Uterus (tissue), 3 donors: ENCODE measurements at regions not wholly inside any gene's neighbourhood (a gene's known extent, or its start where the extent isn't known, plus 50 kb on each side); places are given as distances from the start of the nearest gene placed in this dataset.

ENCODE experiments used
- DNase-seq, 2 donors: peaks; one replicate each; pipeline ENCODE4 v3.0.0-alpha.2; 2019 to 2020
- H3K27ac ChIP-seq, 2 donors: fragments of 200-600 bp; sonication (generic); 1 replicate in 1 of 2; 2 replicates in 1 of 2; pipeline ENCODE4 v1.5.1; 2016 to 2018
- H3K27me3 ChIP-seq, 2 donors: fragments of 200-600 bp; sonication (generic); one replicate each; pipeline ENCODE4 v1.5.1; 2018 to 2019; ENCODE audit warnings: control low read depth in 1 of 2
- H3K36me3 ChIP-seq, 2 donors: fragments of 200-600 bp; sonication (generic); one replicate each; pipeline ENCODE4 v1.5.1; 2019; ENCODE audit warnings: control low read depth in 1 of 2
- H3K4me1 ChIP-seq, 2 donors: fragments of 200-600 bp; sonication (generic); one replicate each; pipeline ENCODE4 v1.5.1; 2018 to 2019; ENCODE audit warnings: control low read depth in 1 of 2
- H3K4me3 ChIP-seq, 2 donors: fragments of 200-600 bp; sonication (generic); 1 replicate in 1 of 2; 2 replicates in 1 of 2; pipeline ENCODE4 v1.5.1; 2018 to 2019; ENCODE audit warnings: mild to moderate bottlenecking in 1 of 2
- H3K9me3 ChIP-seq, 2 donors: fragments of 200-600 bp; sonication (generic); one replicate each; pipeline ENCODE4 v1.5.1; 2019; ENCODE audit warnings: control low read depth in 1 of 2
- POLR2A ChIP-seq, 2 donors: fragments of 450-650 bp; IDR thresholded peaks; one replicate each; pipeline ENCODE4 v1.6.1; 2016; ENCODE audit warnings: antibody characterized with exemption in 2 of 2, mild to moderate bottlenecking in 1 of 2, moderate library complexity in 1 of 2
- intact Hi-C: fragments of 100-400 bp; cut with DNase I; formaldehyde crosslinking; loops from one replicate; pipeline ENCODE4 v1.15.1; 2023; ENCODE audit warnings: low total_unique reads
- TF ChIP-seq, protein P1 (sequence below), 4 experiments: fragments of 200-600 bp in 2 of 4; fragments of 450-650 bp in 2 of 4; sonication (generic) in 2 of 4; IDR thresholded peaks; one replicate each; pipeline ENCODE4 v1.5.1; 2016 to 2019; ENCODE audit warnings: antibody characterized with exemption in 4 of 4, mild to moderate bottlenecking in 2 of 4, moderate library complexity in 1 of 4
- donor health status: DM: yes; HTN: yes; CAD: no.

DNA sequence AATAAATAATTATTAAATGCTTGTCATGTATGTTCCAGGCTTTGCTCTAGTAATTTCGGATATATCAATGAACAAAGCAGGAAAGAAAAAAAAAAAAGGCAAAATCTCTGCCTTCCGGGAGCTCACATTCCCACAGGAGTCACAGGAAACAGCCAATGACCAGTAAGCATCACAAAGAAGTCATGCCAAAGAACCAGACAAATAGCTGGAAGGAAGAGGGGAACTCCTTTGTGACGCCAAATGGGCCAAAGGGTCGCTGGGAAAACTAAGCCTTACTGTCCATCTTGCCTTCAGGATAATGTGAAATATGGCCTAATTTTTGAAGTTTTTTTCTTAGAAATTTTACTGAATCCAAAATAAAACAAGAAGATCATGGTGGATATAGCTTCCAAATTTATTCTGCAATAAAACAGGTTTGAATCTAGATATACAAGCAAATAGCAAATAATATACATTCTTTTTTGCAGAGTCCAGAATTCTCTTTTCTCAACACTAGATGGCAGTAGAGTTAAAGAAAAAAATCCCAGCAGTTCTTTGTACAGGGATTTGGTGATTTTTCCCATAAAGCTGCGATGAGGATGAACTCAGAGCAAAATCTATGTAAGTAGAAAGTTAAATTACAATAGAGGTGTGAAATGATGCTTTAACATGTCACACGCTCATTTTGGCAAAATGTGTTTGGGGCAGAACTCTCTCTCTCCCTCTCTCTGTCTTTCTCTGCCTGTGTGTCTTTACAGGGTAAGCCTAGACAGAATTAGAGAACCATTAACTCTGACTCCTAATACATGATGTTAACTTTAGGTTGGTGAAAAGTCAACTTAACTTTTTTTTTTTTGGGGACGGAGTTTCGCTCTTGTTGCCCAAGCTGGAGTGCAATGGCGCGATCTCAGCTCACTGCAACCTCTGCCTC, 60.0 kb upstream of the TUT7 start:
- no peak overlapping the region for H3K4me3 ChIP-seq
- no peak overlapping the region for H3K27ac ChIP-seq
- no peak for DNase-seq
- H3K9me3 ChIP-seq, result no peaks in the 10 kb centered on the region
- TF ChIP-seq, protein P1, sequence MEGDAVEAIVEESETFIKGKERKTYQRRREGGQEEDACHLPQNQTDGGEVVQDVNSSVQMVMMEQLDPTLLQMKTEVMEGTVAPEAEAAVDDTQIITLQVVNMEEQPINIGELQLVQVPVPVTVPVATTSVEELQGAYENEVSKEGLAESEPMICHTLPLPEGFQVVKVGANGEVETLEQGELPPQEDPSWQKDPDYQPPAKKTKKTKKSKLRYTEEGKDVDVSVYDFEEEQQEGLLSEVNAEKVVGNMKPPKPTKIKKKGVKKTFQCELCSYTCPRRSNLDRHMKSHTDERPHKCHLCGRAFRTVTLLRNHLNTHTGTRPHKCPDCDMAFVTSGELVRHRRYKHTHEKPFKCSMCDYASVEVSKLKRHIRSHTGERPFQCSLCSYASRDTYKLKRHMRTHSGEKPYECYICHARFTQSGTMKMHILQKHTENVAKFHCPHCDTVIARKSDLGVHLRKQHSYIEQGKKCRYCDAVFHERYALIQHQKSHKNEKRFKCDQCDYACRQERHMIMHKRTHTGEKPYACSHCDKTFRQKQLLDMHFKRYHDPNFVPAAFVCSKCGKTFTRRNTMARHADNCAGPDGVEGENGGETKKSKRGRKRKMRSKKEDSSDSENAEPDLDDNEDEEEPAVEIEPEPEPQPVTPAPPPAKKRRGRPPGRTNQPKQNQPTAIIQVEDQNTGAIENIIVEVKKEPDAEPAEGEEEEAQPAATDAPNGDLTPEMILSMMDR (IDR thresholded peaks at IDR 0.05), result peak; percentile 61 to 73 (median 71)
- no peak for TF ChIP-seq POLR2A (IDR thresholded peaks at IDR 0.05)
- H3K4me1 ChIP-seq, result no peaks in the 10 kb centered on the region
- H3K36me3 ChIP-seq, result no peaks in the 10 kb centered on the region
- intact Hi-C loops, result loop anchor here (10.0 kb wide), 1 partner anchor 1251 kb away; no protein-coding TSS in a partner anchor
- H3K27me3 ChIP-seq, result no peaks in the 10 kb centered on the region

DNA sequence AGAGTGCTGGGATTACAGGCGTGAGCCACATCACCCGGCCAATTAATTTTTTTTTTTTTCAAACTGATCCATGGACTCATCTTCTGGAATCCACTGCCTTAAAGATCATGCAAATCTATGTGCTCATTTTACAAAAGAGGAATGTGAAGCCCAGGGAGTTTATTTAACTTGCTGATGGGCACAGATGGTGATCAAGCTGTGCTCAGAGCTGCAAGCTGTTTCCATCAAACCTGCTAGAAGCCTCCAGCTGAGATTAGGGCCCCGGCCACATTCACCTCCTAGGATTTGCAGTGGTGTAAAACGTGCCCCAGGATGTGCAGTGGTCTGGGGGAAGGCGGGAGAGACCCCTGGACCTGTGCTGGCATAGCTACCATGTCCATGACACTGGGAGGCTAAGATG, 56.1 kb upstream of the TUT7 start:
- Histone ChIP-seq H3K27me3 (no peaks in the 10 kb centered on the region), H3K27ac (no peak overlapping the region), H3K36me3 (no peaks in the 10 kb centered on the region), H3K4me3 (no peak overlapping the region), H3K4me1 (no peaks in the 10 kb centered on the region), H3K9me3 (no peaks in the 10 kb centered on the region)
- intact Hi-C loops, result loop anchor here (10.0 kb wide), 1 partner anchor 1255 kb away; no protein-coding TSS in a partner anchor
- no peak for TF ChIP-seq POLR2A (IDR thresholded peaks at IDR 0.05)
- TF ChIP-seq, protein P1 (IDR thresholded peaks at IDR 0.05), result no peak
- DNase-seq, result no peak

DNA sequence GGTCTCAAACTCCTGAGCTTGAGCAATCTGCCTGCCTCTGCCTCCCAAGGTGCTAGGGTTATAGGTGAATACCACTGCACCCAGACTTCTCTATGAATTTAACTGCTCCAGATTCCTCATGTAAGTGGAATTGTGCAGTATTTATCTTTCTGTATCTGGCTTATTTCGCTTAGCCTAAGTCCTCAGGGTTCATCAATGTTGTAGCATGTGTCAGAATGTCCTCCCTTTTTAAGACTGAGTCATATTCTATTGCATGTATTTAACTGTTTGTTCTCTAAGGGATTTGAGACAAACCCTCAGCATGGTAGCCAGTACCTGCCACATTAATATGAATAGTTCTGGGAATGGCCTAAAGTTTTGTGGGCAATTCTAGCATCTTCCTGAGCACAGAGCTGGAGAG, 53.9 kb upstream of the TUT7 start:
- Histone ChIP-seq H3K4me3 (no peak overlapping the region), H3K36me3 (no peaks in the 10 kb centered on the region), H3K4me1 (no peaks in the 10 kb centered on the region), H3K27ac (no peak overlapping the region), H3K9me3 (no peaks in the 10 kb centered on the region), H3K27me3 (no peaks in the 10 kb centered on the region)
- DNase-seq, result no peak
- intact Hi-C loops, result no loop called here
- TF ChIP-seq, protein P1 (IDR thresholded peaks at IDR 0.05), result no peak
- no peak for TF ChIP-seq POLR2A (IDR thresholded peaks at IDR 0.05)

DNA sequence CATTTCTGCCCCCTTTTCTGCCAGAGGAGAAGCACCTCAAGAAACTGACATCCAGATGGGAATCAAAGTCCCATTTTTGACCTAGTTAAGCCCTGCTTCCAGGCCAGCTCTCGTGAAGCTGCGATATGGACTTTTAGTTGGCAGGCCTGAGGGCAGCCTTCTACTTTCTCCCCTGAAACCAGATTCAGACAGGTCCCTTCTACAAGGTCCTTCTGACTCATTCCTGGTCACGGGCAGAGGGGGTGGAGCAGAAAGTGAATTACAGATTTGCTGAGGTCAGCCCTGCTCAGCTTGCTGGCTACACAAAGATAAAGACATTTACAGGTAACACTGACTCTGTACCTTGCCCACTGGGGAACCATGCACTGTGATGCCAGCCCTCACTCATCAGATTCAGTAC, 52.8 kb upstream of the TUT7 start:
- intact Hi-C loops, result no loop called here
- H3K9me3 ChIP-seq, result no peaks in the 10 kb centered on the region
- no peaks in the 10 kb centered on the region for H3K4me1 ChIP-seq
- no peaks in the 10 kb centered on the region for H3K27me3 ChIP-seq
- no peaks in the 10 kb centered on the region for H3K36me3 ChIP-seq
- DNase-seq, result peak; percentile 26 to 43
- TF ChIP-seq POLR2A (IDR thresholded peaks at IDR 0.05), result no peak
- TF ChIP-seq, protein P1 (IDR thresholded peaks at IDR 0.05), result no peak
- H3K27ac ChIP-seq, result peak overlapping the region; percentile 52 to 73
- no peak overlapping the region for H3K4me3 ChIP-seq

DNA sequence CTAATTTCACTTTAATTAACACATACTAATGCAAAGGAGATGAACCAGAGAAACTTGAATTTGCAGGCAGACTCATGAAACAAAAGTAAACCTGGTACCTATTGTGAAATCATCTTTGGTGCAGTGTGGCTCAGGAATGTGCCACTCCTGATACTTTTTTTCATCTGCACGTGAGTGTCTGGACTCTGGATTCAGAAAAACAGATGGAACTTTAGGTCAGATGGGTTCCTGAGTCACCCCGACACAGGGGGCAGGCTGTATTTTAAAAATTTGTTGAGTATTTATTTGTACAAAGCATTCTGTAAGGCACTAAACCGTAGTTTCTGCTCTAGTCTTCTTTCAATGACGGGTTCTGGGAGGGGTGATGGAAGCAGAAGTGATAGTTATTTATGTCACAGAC, 52.2 kb upstream of the TUT7 start:
- Histone ChIP-seq H3K4me1 (no peaks in the 10 kb centered on the region), H3K4me3 (no peak overlapping the region), H3K27me3 (no peaks in the 10 kb centered on the region), H3K36me3 (no peaks in the 10 kb centered on the region), H3K9me3 (no peaks in the 10 kb centered on the region), H3K27ac (peak overlapping the region; percentile 52 to 73)
- TF ChIP-seq, protein P1 (IDR thresholded peaks at IDR 0.05), result no peak
- TF ChIP-seq POLR2A (IDR thresholded peaks at IDR 0.05), result no peak
- intact Hi-C loops, result no loop called here
- peak; percentile 23 to 39 for DNase-seq
